ENCODE measurements at regions not wholly inside any gene's neighbourhood (a gene's known extent, or its start where the extent isn't known, plus 50 kb on each side); places are given as distances from the start of the nearest gene placed in this dataset.

GRCh38 chr11:27582621-27583020 is 76.1 kb upstream of the LIN7C start:
- Histone ChIP-seq H3K36me3 (ENCODE audit: control insufficient read depth in 2 of 3, insufficient read depth in 3 of 3, low read length in 3 of 3) (no peaks in the 10 kb centered on the region), H3K4me3 (ENCODE audit: low read length) (no peak overlapping the region), H3K27ac (ENCODE audit: low read depth, low read length) (no peak overlapping the region), H3K27me3 (ENCODE audit: control insufficient read depth in 2 of 2, insufficient read depth in 2 of 2, low read length in 2 of 2) (no peaks in the 10 kb centered on the region), H3K9me3 (ENCODE audit: control insufficient read depth in 2 of 3, low read length in 3 of 3) (no peaks in the 10 kb centered on the region), H3K4me1 (ENCODE audit: control insufficient read depth in 2 of 2, insufficient read depth in 2 of 2, low read length in 2 of 2) (no peaks in the 10 kb centered on the region)
- ATAC-seq: no peak
- no peak overlapping the region for H3K4me3 Mint-ChIP-seq
- no peak overlapping the region for H3K27ac Mint-ChIP-seq
- no peak for DNase-seq
- POLR2A ChIA-PET: no interaction called here
- intact Hi-C loops (cut with micrococcal nuclease): no loop called here
- CTCF ChIA-PET: no interaction called here
- no peaks in the 10 kb centered on the region for H3K27me3 Mint-ChIP-seq
- peaks cover 0 to 31% (median 12%) of the 10 kb centered on the region in 5 donors for H3K36me3 Mint-ChIP-seq
- no peaks in the 10 kb centered on the region for H3K4me1 Mint-ChIP-seq
- H3K9me3 Mint-ChIP-seq: peaks cover 0 to 3% (median 0%) of the 10 kb centered on the region in 11 donors

GRCh38 chr11:27574342-27574741 is 67.8 kb upstream of the LIN7C start:
- CTCF ChIA-PET: no interaction called here
- POLR2A ChIA-PET: no interaction called here
- Histone ChIP-seq H3K27ac (ENCODE audit: low read depth, low read length) (no peak overlapping the region), H3K4me3 (ENCODE audit: low read length) (no peak overlapping the region), H3K27me3 (ENCODE audit: control insufficient read depth in 2 of 2, insufficient read depth in 2 of 2, low read length in 2 of 2) (no peaks in the 10 kb centered on the region), H3K4me1 (ENCODE audit: control insufficient read depth in 2 of 2, insufficient read depth in 2 of 2, low read length in 2 of 2) (no peaks in the 10 kb centered on the region), H3K36me3 (ENCODE audit: control insufficient read depth in 2 of 3, insufficient read depth in 3 of 3, low read length in 3 of 3) (no peaks in the 10 kb centered on the region), H3K9me3 (ENCODE audit: control insufficient read depth in 2 of 3, low read length in 3 of 3) (no peaks in the 10 kb centered on the region)
- no peaks in the 10 kb centered on the region for H3K4me1 Mint-ChIP-seq
- H3K36me3 Mint-ChIP-seq: no peaks in the 10 kb centered on the region
- H3K27me3 Mint-ChIP-seq: no peaks in the 10 kb centered on the region
- H3K4me3 Mint-ChIP-seq: no peak overlapping the region
- ATAC-seq (no peak), DNase-seq (no peak)
- intact Hi-C loops (cut with micrococcal nuclease): no loop called here
- no peak overlapping the region for H3K27ac Mint-ChIP-seq
- no peaks in the 10 kb centered on the region for H3K9me3 Mint-ChIP-seq

- Histone ChIP-seq H3K27ac (ENCODE audit: low read depth, low read length) (no peak overlapping the region), H3K4me3 (ENCODE audit: low read length) (no peak overlapping the region), H3K9me3 (ENCODE audit: control insufficient read depth in 2 of 3, low read length in 3 of 3) (no peaks in the 10 kb centered on the region), H3K4me1 (ENCODE audit: control insufficient read depth in 2 of 2, insufficient read depth in 2 of 2, low read length in 2 of 2) (no peaks in the 10 kb centered on the region), H3K36me3 (ENCODE audit: control insufficient read depth in 2 of 3, insufficient read depth in 3 of 3, low read length in 3 of 3) (no peaks in the 10 kb centered on the region), H3K27me3 (ENCODE audit: control insufficient read depth in 2 of 2, insufficient read depth in 2 of 2, low read length in 2 of 2) (no peaks in the 10 kb centered on the region)
- CTCF ChIA-PET: no interaction called here
- no peaks in the 10 kb centered on the region for H3K4me1 Mint-ChIP-seq
- DNase-seq: no peak
- POLR2A ChIA-PET: no interaction called here
- H3K27me3 Mint-ChIP-seq: no peaks in the 10 kb centered on the region
- H3K4me3 Mint-ChIP-seq: no peak overlapping the region
- no peaks in the 10 kb centered on the region for H3K9me3 Mint-ChIP-seq
- intact Hi-C loops (cut with micrococcal nuclease): no loop called here
- no peak overlapping the region for H3K27ac Mint-ChIP-seq
- no peaks in the 10 kb centered on the region for H3K36me3 Mint-ChIP-seq
- ATAC-seq: no peak
These were observed 66.5 kb upstream of the LIN7C start for GRCh38 chr11:27573024-27573423.

GRCh38 chr11:27571154-27571810 is 64.7 kb upstream of the LIN7C start:
- Mint-ChIP-seq H3K4me1 (no peaks in the 10 kb centered on the region), H3K4me3 (no peak overlapping the region), H3K27ac (no peak overlapping the region), H3K36me3 (no peaks in the 10 kb centered on the region), H3K27me3 (no peaks in the 10 kb centered on the region), H3K9me3 (no peaks in the 10 kb centered on the region)
- no peaks in the 10 kb centered on the region for H3K27me3 ChIP-seq (ENCODE audit: control insufficient read depth in 2 of 2, insufficient read depth in 2 of 2, low read length in 2 of 2)
- no peak overlapping the region for H3K4me3 ChIP-seq (ENCODE audit: low read length)
- ChIA-PET POLR2A (no interaction called here), CTCF (no interaction called here)
- intact Hi-C loops (cut with micrococcal nuclease): no loop called here
- DNase-seq (no peak), ATAC-seq (no peak)
- H3K9me3 ChIP-seq (ENCODE audit: control insufficient read depth in 2 of 3, low read length in 3 of 3): no peaks in the 10 kb centered on the region
- H3K36me3 ChIP-seq (ENCODE audit: control insufficient read depth in 2 of 3, insufficient read depth in 3 of 3, low read length in 3 of 3): no peaks in the 10 kb centered on the region
- H3K27ac ChIP-seq (ENCODE audit: low read depth, low read length): no peak overlapping the region
- no peaks in the 10 kb centered on the region for H3K4me1 ChIP-seq (ENCODE audit: control insufficient read depth in 2 of 2, insufficient read depth in 2 of 2, low read length in 2 of 2)

GRCh38 chr11:27570542-27570941 is 64.0 kb upstream of the LIN7C start:
- ChIA-PET CTCF (no interaction called here), POLR2A (no interaction called here)
- Histone ChIP-seq H3K4me3 (ENCODE audit: low read length) (no peak overlapping the region), H3K9me3 (ENCODE audit: control insufficient read depth in 2 of 3, low read length in 3 of 3) (no peaks in the 10 kb centered on the region), H3K4me1 (ENCODE audit: control insufficient read depth in 2 of 2, insufficient read depth in 2 of 2, low read length in 2 of 2) (no peaks in the 10 kb centered on the region), H3K27ac (ENCODE audit: low read depth, low read length) (no peak overlapping the region), H3K27me3 (ENCODE audit: control insufficient read depth in 2 of 2, insufficient read depth in 2 of 2, low read length in 2 of 2) (no peaks in the 10 kb centered on the region), H3K36me3 (ENCODE audit: control insufficient read depth in 2 of 3, insufficient read depth in 3 of 3, low read length in 3 of 3) (no peaks in the 10 kb centered on the region)
- no peak overlapping the region for H3K27ac Mint-ChIP-seq
- ATAC-seq (no peak), DNase-seq (no peak)
- H3K36me3 Mint-ChIP-seq: peaks cover 0 to under 1% (median 0%) of the 10 kb centered on the region in 5 donors
- intact Hi-C loops (cut with micrococcal nuclease): no loop called here
- no peak overlapping the region for H3K4me3 Mint-ChIP-seq
- H3K9me3 Mint-ChIP-seq: no peaks in the 10 kb centered on the region
- no peaks in the 10 kb centered on the region for H3K4me1 Mint-ChIP-seq
- no peaks in the 10 kb centered on the region for H3K27me3 Mint-ChIP-seq

- H3K27me3 Mint-ChIP-seq: no peaks in the 10 kb centered on the region
- no peaks in the 10 kb centered on the region for H3K4me1 Mint-ChIP-seq
- ChIA-PET CTCF (no interaction called here), POLR2A (no interaction called here)
- Histone ChIP-seq H3K36me3 (ENCODE audit: control insufficient read depth in 2 of 3, insufficient read depth in 3 of 3, low read length in 3 of 3) (no peaks in the 10 kb centered on the region), H3K27me3 (ENCODE audit: control insufficient read depth in 2 of 2, insufficient read depth in 2 of 2, low read length in 2 of 2) (no peaks in the 10 kb centered on the region), H3K4me1 (ENCODE audit: control insufficient read depth in 2 of 2, insufficient read depth in 2 of 2, low read length in 2 of 2) (no peaks in the 10 kb centered on the region), H3K27ac (ENCODE audit: low read depth, low read length) (no peak overlapping the region), H3K9me3 (ENCODE audit: control insufficient read depth in 2 of 3, low read length in 3 of 3) (no peaks in the 10 kb centered on the region), H3K4me3 (ENCODE audit: low read length) (no peak overlapping the region)
- H3K36me3 Mint-ChIP-seq: peaks cover 0 to 8% (median 0%) of the 10 kb centered on the region in 5 donors
- peaks cover 0 to 4% (median 0%) of the 10 kb centered on the region in 11 donors for H3K9me3 Mint-ChIP-seq
- ATAC-seq: no peak
- no peak overlapping the region for H3K27ac Mint-ChIP-seq
- no peak overlapping the region for H3K4me3 Mint-ChIP-seq
- no peak for DNase-seq
- intact Hi-C loops (cut with micrococcal nuclease): no loop called here
These were observed 57.1 kb upstream of the LIN7C start for GRCh38 chr11:27563641-27564040.

GRCh38 chr11:27563201-27563600 is 56.6 kb upstream of the LIN7C start:
- H3K27me3 Mint-ChIP-seq: no peaks in the 10 kb centered on the region
- no peaks in the 10 kb centered on the region for H3K4me1 Mint-ChIP-seq
- peaks cover 0 to 8% (median 0%) of the 10 kb centered on the region in 5 donors for H3K36me3 Mint-ChIP-seq
- Histone ChIP-seq H3K4me1 (ENCODE audit: control insufficient read depth in 2 of 2, insufficient read depth in 2 of 2, low read length in 2 of 2) (no peaks in the 10 kb centered on the region), H3K4me3 (ENCODE audit: low read length) (no peak overlapping the region), H3K9me3 (ENCODE audit: control insufficient read depth in 2 of 3, low read length in 3 of 3) (no peaks in the 10 kb centered on the region), H3K27me3 (ENCODE audit: control insufficient read depth in 2 of 2, insufficient read depth in 2 of 2, low read length in 2 of 2) (no peaks in the 10 kb centered on the region), H3K36me3 (ENCODE audit: control insufficient read depth in 2 of 3, insufficient read depth in 3 of 3, low read length in 3 of 3) (no peaks in the 10 kb centered on the region), H3K27ac (ENCODE audit: low read depth, low read length) (no peak overlapping the region)
- no peak overlapping the region for H3K4me3 Mint-ChIP-seq
- DNase-seq (no peak), ATAC-seq (no peak)
- H3K9me3 Mint-ChIP-seq: peaks cover 0 to 4% (median 0%) of the 10 kb centered on the region in 11 donors
- no peak overlapping the region for H3K27ac Mint-ChIP-seq
- ChIA-PET CTCF (no interaction called here), POLR2A (no interaction called here)
- intact Hi-C loops (cut with micrococcal nuclease): no loop called here
